ENCODE measurements at regions not wholly inside any gene's neighbourhood (a gene's known extent, or its start where the extent isn't known, plus 50 kb on each side); places are given as distances from the start of the nearest gene placed in this dataset.
"Not testable (repeated sequence)": the region's sequence is repeated elsewhere in the genome, so short reads cannot be mapped to it uniquely, and the experiment has no call there.

DNA sequence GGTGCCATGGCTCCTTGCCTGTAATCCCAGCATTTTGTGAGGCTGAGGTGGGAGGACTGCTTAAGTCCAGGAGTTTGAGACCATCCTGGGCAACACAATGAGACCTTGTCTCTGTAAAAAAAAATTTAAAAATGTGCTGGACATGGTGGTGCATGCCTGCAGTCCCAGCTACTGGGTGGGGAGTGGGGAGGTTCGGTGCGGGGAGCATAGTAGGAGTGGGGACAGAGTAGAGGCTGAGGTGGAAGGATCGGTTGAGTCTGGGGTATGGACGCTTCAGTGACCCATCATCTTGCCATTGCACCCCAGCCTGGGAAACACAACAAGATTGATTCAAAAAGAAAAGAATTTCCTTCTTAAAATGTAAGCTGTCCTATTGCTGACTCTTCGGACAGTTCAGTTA is 1490.0 kb upstream of the GBE1 start:
- no peak for DNase-seq

DNA sequence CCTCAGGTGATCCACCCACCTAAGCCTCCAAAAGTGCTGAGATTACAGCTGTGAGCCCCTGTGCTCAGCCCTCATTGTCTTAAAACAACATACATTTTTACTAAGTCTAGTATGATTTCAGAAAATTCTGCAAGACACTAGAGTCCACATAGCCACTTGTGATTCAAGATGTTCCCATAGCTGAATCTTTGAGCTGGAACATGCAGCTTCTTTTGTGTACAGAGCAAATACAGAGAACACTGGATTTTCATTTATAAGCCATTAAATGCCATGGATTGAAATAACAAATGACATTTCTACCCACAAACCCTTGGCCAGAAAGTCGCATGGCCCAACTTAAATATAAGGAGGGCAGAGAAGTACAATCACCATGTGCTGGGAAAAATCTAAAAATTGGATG is 1489.2 kb upstream of the GBE1 start:
- no peak for DNase-seq

DNA sequence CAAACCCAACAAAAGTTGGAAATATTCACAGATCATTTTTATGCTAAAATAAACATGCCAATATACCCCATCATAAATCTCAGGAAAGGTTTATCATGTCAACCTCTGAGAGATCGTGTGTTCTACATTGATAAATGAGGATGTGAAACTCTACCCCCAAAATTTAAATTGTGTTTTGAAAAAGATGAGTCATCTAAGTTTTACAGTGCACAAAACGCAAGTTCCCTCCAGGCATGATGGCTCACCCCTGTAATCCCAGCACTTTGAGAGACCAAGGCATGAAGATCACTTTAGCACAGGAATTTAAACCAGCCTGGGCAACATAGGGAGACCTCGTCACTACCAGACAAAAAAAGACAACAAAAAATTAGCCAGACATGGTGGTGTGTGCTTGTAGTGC is 1487.0 kb upstream of the GBE1 start:
- DNase-seq: no peak

DNA sequence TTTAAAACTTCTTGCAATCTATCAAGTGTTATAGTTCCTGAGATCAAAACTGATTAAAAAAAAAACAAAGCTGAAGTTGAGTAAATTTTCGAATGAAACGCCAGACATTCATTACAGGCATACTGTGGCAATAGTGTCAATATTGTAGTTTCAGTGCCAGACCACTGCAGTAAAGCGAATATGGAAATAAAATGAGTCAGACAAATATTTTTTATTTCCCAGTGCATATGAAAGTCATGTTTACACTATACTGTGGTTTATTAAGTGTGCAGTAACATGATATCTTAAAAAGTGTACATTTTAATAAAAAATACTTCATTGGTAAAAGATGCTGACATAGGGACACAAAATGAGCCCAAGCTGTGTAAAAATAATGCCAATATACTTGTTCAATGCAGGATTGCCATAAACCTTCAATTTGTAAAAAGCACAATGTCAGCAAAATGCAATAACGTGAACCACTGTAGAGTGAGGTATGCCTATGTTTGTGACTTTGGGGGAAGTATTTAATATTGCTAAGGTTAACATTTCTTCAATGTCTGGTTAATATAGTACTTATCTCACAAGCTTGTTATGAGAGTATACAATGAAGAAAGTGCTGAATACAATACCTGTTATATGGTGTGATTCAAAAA is 1473.9 kb upstream of the GBE1 start:
- DNase-seq: no peak

DNA sequence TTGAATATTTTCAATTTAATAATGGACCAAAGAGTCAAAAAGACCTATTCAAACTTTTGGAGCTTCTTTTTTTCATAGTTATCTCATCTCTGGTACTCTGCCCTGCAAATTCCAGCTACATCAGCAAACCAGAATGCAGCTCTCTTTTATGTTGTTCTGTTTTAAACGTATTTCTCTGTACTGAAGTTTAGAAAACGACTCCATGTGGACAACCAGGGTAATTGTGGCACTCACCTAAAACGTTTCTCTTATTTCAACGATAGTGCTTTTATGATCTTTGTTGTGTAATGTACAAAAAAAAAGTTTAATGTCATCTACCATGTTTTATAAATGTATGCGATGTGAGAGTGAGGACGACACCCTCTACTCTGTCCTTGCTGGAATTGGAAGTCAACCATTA is 1472.3 kb upstream of the GBE1 start:
- no peak for DNase-seq

DNA sequence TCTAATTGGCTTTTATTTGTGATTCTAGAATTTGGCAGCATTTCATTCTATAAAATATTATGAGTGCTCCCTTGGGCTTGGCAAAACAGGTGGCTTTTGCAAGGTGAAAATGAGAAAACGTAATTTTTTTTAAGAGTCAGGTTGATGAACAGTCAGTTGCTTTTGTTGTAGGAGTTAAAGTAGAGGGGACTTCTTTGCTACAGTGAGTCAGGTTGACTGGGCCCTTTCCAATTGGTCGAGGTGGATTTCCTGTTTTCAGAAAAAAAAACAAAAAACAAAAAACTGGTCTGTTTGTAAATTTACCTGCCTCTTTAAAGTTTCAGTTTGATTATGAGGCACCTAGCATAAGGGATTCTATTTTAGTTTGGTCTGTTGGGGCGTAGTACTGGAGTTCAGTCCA is 1469.4 kb upstream of the GBE1 start:
- no peak for DNase-seq

DNA sequence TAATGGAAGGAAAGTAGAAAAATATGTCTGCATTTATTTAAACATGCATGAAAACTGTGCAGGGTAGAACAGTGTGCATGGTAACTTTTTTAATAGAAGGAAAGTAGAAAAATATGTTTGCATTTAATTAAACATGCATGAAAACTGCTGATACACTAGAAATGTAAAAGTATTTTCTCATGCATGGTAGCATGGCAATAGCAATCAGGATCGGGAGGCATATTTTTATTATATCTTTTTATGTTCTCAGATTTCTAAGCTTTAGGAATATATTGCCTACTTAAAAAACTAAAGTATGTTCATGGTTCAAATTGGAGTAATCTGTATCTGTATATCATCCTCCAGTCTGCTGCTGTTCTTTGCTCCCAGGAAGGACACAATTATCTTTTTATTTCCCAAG is 1468.9 kb upstream of the GBE1 start:
- no peak for DNase-seq

DNA sequence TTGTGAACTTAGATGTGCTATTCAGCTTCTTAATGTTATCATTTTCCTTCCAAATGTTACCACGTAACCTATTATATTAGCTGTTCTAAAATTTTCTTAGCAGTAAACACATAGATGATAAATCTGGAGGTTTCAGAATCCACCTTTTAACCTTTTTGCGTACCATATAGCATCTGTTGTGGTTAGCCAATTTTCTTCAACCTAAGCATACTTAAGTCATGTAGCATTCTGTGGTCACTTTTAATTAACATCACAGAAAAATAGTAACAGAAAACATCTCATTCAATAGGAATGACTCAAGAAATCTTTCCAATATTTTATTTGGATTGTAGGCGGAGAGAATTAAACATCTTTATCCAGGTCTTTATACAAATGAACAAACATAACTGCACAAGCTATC is 1465.3 kb upstream of the GBE1 start:
- DNase-seq: no peak

DNA sequence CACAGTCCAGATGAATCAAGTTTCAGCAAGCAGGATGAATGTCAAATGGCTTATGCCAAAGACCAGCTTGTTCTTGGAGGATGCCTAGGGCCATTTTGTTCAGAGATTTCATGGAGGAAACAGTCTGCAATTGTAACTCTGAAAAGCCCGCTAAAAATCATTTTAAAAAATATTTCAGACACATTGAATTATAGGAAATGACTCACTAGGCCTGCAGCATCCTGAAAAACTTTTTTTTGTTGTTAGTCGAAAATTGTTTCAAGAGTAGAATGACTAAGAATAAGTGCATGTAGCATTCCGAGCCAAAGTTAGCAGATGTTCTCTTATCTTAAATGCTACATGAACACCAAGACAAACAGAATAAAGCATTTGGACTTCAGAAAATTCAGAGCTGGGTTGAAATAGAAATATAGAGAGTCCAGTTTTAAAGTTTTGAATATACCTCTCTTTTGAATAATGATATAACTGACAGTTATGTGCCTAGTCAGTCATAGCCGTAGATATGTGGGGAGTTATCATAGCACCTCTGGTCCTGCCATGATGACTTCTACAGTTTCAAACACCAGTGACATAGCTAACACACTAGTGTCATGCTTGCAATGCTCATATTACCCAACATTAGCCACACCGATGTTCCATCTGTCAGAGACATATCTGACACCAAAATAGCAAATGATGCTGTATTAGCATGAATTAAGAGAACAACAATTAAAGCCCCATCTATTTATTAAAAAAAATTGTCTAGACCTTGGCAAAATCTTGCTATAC is 1462.8 kb upstream of the GBE1 start:
- peak in 2 of 58 donors; percentile 8 to 14 for DNase-seq

DNA sequence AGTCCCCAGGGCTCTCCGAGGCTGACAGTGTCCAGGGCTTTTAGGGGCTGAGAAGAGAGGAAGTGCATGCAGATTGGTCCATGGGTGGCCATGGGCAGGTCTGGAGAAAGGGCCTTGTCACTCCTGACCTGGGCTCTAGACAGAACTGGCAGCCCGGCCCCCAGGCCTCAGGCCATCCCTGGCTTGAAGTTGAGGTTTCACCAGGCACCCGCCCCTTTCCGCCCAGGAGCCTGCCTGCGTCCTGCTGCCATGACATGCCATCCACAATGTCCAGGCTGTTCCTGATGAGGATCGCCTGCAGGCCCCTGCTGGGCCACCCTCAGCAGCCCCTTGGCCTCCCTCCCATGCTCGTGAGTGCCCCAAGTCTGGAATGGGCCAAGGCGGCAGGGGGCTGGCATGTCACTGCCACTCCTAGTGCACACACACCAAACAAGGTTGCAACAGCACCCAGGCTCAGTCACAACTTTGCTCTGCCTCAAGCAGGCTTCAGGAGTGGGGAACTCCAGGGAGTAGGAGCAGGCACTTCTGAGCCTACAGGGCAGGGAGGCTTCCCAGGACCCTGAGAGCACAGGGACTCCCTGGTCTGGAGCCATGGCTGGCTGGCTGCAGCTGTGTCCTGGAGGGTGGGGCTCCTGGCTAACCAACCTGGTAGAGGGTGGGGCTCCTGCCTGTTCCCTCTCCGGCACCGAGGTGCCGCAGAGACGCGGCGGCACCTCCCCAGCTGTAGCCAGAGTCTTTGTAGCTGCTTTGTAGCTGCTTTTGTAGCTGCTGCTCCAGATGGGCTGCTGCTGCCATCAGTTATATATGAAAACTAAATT is 1457.1 kb upstream of the GBE1 start:
- peak in 1 of 58 donors; percentile 3 for DNase-seq

DNA sequence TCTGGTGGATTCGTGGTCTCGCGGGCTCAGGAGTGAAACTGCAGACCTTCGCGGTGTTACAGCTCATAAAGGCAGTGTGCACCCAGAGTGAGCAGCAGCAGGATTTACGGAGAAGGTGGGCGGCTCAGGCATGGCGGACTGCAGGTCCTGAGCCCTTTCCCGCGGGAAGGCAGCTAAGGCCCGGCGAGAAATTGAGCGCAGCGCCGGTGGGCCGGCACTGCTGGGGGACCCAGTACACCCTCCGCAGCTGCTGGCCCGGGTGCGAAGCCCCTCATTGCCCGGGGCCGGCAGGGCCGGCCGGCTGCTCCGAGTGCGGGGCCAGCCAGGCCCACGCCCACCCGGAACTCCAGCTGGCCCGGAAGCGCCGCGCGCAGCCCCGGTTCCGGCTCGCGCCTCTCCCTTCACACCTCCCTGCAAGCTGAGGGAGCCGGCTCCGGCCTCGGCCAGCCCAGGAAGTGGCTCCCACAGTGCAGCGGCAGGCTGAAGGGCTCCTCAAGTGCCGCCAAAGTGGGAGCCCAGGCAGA is 1456.2 kb upstream of the GBE1 start:
- DNase-seq: not testable (repeated sequence)

DNA sequence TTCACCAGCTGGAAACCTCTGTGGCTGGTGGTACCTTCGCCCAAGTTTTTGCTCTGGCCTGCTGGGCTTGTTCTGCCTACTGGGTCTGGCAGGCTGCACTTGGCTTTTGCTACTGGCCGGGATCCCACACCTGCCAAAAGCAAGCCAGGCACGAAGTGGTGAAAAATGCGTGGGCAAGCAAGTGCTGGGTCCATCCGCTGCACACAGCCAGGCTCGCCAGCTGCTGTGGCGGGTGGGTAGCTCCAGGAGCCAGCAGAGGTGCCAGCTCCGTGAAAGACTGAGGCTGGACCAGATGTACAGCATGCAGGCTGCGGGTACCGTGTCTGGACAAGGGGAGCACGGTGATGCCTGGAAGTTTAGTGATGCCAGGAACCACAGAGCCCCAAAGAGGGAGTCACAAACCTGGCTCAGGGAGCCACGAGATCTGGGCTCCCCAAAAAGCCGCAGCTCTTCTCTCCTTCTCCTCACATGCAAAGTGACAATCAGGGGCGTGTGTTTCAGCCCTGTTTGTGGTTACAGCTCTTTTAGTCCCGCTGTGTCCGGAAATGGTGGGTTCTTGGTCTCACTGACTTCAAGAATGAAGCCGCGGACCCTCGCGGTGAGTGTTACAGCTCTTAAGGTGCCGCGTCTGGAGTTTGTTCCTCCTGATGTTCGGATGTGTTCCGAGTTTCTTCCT is 1455.6 kb upstream of the GBE1 start:
- peak in 4 of 58 donors; percentile 5 to 14 (median 9) for DNase-seq

DNA sequence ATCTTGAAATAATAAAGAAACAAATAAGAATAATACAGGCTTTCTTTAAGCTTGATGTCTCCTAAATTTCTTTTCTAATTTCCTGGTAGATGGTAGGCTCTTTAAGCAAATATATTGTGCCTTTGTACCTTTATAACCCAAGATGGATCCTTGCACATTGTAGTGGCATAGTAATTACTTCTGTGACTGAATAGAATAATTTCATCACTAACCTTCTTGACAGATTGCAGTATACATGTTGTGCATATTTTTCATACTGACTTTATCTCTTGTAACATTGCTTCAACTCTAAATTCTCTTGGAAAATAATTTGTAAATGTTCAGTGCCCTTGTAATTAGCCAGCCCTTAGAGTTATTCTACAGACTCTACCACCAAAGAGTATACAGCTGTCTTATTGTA is 1433.8 kb upstream of the GBE1 start:
- DNase-seq: no peak

DNA sequence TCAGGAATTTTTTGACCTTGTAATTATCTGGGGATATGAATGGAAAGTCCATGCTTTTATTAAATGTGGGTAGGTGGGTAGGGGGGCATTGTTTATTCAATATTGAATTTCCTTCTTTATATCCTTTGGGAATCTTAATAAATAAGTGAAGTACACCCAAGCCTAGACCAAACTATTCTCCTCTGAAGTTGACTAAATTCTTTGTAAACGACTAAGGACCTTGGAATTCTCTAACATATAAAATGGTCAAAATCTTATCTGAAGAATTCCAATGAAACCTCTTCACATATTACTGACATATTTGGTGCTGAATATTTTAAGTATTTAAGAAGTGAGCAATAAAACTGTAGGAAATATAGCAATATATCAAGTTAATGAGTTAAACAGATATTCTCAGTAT is 1432.1 kb upstream of the GBE1 start:
- DNase-seq: no peak

DNA sequence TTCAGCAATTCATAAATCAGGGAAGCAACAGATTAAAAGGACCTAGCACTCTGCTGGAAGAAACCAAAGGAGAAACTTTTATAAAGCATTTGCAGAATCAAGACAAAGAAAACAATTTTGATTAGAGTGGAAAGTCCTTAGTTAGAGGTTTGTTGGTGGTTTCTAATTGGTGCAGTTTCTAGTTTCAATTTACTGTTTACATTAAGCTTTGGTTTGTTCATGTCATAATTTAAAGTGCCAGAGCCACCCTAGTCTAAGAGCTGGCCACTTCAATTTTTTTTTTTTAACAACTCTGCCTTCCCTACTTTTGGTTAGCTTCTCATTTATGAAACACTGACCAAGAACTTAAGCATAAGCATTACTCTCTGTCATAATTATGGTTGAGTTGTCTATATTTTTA is 1428.2 kb upstream of the GBE1 start:
- no peak for DNase-seq

DNA sequence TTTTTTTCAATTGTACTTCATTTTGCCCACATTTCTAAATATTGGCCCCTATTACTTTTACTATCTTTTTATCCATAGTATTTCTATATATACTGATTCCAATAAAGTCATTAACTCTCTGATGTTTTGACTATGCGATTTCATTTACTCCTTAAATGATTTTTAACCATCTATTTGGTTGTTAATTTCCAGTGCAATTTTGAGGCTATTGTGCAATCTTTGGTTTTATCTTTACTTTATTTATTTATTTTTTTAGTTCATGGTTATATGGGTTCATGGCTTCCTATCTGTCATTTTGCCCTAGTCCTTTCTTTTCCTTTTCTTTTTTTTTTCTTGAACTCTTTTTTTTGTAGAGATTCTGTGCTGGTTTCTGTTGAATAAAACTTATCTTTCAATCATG is 1408.0 kb upstream of the GBE1 start:
- no peak for DNase-seq

DNA sequence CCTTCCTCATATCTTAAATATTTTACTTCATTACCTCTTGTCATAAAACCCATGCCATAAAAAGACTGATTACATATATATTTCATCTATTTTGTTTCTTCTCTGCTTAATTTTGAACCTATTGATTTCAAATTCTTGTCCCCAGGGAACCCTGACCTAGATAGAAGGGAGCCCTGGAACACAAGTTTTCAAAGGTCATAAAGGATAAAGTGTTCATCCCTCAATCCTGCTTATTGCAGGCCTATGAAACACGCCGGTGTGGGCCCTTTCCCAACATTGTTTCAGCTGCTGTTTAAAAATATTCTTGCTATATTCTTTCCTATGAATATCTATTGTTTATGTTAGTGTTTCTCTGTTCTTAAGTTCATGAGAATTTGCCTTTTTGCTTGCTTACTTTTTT is 1389.5 kb upstream of the GBE1 start:
- no peak for DNase-seq

DNA sequence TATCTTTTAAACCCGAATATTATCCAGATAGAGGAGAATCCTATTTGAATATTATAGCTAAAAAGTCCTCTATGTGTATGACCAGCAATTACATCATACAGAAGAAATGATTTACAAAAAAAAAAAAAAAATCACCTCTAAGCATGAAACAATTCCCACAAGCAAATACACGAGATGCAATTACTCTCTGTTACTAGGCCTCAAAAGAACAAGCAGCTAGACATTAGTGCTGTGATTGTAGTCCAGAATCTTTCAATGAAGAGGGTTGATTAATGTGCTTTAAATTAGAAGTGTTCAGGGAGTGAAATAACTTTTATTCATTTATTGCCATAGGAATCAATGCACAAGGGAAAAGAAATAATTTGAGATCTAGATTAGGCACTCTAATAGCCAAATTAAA is 1379.5 kb upstream of the GBE1 start:
- DNase-seq: no peak

DNA sequence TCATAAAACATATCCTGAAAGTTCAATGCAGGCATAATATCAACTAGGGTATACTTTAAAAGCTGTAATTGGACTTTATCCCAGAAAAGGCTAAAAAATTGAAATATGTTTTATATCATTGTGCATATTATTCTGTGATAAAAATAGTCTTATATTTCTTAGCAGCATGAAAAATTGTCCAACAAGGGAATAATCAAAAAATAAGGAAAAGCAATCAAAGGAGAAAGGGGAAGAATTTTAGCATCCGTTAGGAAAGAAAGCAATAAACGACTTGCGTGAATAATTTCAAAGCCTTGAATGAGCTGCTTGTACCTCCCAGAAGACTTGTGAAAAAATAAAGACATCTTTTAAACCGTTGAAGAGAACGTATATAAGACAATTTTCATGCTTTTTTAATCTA is 1369.8 kb upstream of the GBE1 start:
- DNase-seq: no peak

DNA sequence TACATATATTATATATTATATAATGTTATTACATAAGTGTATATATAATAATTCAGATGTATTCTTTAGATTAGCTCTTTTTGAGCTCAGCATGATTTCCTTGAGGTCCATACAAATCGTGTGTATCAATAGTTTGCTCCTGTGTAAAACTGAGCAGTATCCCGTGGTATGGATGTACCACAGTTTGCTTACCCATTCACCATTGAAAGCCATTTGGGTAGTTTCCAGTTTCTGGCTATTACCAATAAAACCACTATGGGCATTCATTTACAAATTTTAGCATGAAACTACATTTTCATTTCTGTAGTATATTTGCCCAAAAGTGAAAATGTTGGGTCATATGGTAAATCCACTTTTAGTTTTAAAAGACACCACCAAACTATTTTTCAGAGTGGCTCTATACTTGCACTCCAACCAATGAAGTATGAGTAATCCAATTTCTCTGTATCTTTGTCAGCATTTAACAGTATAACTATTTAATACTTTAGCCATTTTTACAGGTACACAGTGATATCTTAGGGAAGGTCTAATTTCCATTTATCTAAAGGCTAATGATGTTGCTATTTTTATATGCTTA is 1361.4 kb upstream of the GBE1 start:
- no peak for DNase-seq

DNA sequence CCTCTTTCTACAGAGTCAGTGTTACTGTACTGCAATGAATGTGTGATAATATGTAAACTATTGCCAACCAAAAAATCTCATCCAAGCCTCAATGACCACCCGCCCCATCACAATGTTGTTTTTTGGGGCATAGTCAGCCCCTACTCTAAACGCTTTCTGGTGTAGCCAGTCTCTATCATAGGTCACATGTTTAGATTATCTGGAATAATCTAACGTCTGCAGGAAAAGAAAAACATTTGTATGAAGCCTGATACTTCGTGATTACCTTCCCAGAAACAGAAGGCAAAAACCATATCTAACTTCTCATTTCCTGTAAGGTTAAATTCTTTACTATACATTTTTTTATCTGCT is 1331.8 kb upstream of the GBE1 start:
- DNase-seq: no peak

All from anterior cingulate cortex (tissue), 58 donors.